ENCODE measurements at regions not wholly inside any gene's neighbourhood (a gene's known extent, or its start where the extent isn't known, plus 50 kb on each side); places are given as distances from the start of the nearest gene placed in this dataset.

- TF ChIP-seq SUZ12 (IDR thresholded peaks at IDR 0.05; ENCODE audit: extremely low read depth, insufficient read depth, insufficient read length) = no peak
- TF ChIP-seq YY1 (IDR thresholded peaks at IDR 0.05; ENCODE audit: insufficient read depth, insufficient read length) = no peak
These were observed 425.6 kb upstream of the MEF2C start for GRCh38 chr5:89308606-89309040.

All from NT2/D1 (cell line).